ENCODE measurements at regions not wholly inside any gene's neighbourhood (a gene's known extent, or its start where the extent isn't known, plus 50 kb on each side); places are given as distances from the start of the nearest gene placed in this dataset.

DNA sequence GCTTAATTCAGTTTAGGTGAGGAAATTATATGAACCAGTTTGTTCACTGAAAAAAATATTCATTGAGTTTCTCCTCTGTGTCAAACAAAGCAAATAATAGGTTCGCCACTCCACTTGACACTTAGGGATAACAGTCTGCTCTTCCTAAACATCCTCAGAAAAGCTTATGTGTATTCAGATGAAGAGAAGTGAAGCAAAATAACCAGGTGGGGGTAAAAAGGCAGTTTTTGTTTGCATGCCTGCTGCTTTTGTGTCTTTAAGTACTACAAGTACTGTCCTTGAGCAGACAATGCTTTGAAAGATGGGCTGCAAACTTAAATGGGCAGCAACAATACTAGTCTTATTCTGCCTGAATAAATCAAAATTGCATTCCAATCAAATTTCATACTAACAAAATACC, 910.7 kb upstream of the MDGA2 start:
- H3K27ac ChIP-seq (ENCODE audit: low read depth, low read length): no peak overlapping the region
- H3K27me3 ChIP-seq (ENCODE audit: insufficient read depth, low read length): no peaks in the 10 kb centered on the region
- H4K12ac ChIP-seq (ENCODE audit: low read depth, low read length): no peak overlapping the region
- H3K79me1 ChIP-seq (ENCODE audit: low read length): no peaks in the 10 kb centered on the region
- H4K91ac ChIP-seq (ENCODE audit: low read depth, low read length): no peak overlapping the region
- no peak overlapping the region for H3K18ac ChIP-seq (ENCODE audit: low read length)
- WGBS (ENCODE audit: extremely low coverage, insufficient coverage, insufficient read length): no CpG with 5 or more reads among the region's 1 CpG
- no peaks in the 10 kb centered on the region for H3K79me2 ChIP-seq (ENCODE audit: control insufficient read depth, insufficient read depth, low read length, poor library complexity)
- no peak overlapping the region for H2AFZ ChIP-seq (ENCODE audit: insufficient read depth, low read length, poor library complexity)
- DNase-seq: no peak
- no peak overlapping the region for H3K23ac ChIP-seq (ENCODE audit: low read length)
- H3K36me3 ChIP-seq (ENCODE audit: control insufficient read depth in 1 of 2, insufficient read depth in 2 of 2, low read length in 2 of 2): no peaks in the 10 kb centered on the region
- H3K4me3 ChIP-seq (ENCODE audit: low read depth, low read length): no peak overlapping the region
- H3K4ac ChIP-seq (ENCODE audit: low read depth, low read length): no peak overlapping the region
- no peak overlapping the region for H4K8ac ChIP-seq (ENCODE audit: low read depth, low read length)
- H3K9me3 ChIP-seq (ENCODE audit: insufficient read depth, low read depth, low read length): no peaks in the 10 kb centered on the region
- H2BK120ac ChIP-seq (ENCODE audit: insufficient read depth, low read length, poor library complexity): no peak overlapping the region
- no peaks in the 10 kb centered on the region for H3K4me1 ChIP-seq (ENCODE audit: control insufficient read depth in 1 of 2, insufficient read depth in 2 of 2, low read length in 2 of 2)
- no peak overlapping the region for H2BK5ac ChIP-seq (ENCODE audit: low read depth, low read length, poor library complexity)
- H2BK12ac ChIP-seq (ENCODE audit: low read length): no peak overlapping the region
- no peak overlapping the region for H2AK5ac ChIP-seq (ENCODE audit: low read length)
- no peak overlapping the region for H3K14ac ChIP-seq (ENCODE audit: low read length)
- H3K9ac ChIP-seq (ENCODE audit: low read length): no peak overlapping the region
- no peak overlapping the region for H3K4me2 ChIP-seq (ENCODE audit: low read length)

DNA sequence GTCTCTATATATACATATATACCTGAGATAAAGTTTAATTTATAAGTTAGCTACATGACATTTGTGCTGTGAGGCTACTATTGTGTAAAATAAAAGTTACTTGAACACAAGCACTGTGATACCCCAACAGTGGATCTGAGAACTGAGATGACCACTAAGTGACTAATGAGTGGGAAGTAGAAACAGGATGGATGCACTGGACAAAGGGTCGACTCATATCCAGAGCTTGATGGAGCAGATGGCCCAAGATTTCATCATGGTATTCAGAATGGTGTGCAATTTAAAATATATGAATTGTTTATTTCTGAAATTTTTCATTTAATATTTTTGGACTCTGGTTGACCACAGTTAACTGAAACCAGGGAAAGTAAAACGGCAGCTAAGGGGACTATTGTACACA, 908.6 kb upstream of the MDGA2 start:
- DNase-seq: no peak
- no CpG with 5 or more reads among the region's 2 CpGs for WGBS (ENCODE audit: extremely low coverage, insufficient coverage, insufficient read length)
- Histone ChIP-seq H4K12ac (ENCODE audit: low read depth, low read length) (no peak overlapping the region), H3K79me1 (ENCODE audit: low read length) (no peaks in the 10 kb centered on the region), H3K79me2 (ENCODE audit: control insufficient read depth, insufficient read depth, low read length, poor library complexity) (no peaks in the 10 kb centered on the region), H3K4me2 (ENCODE audit: low read length) (no peak overlapping the region), H3K27me3 (ENCODE audit: insufficient read depth, low read length) (no peaks in the 10 kb centered on the region), H2AFZ (ENCODE audit: insufficient read depth, low read length, poor library complexity) (no peak overlapping the region), H3K9ac (ENCODE audit: low read length) (no peak overlapping the region), H4K8ac (ENCODE audit: low read depth, low read length) (no peak overlapping the region), H3K27ac (ENCODE audit: low read depth, low read length) (no peak overlapping the region), H2BK12ac (ENCODE audit: low read length) (no peak overlapping the region), H3K4me3 (ENCODE audit: low read depth, low read length) (no peak overlapping the region), H3K23ac (ENCODE audit: low read length) (no peak overlapping the region), H4K91ac (ENCODE audit: low read depth, low read length) (no peak overlapping the region), H3K4me1 (ENCODE audit: control insufficient read depth in 1 of 2, insufficient read depth in 2 of 2, low read length in 2 of 2) (no peaks in the 10 kb centered on the region), H3K4ac (ENCODE audit: low read depth, low read length) (no peak overlapping the region), H3K14ac (ENCODE audit: low read length) (no peak overlapping the region), H2BK5ac (ENCODE audit: low read depth, low read length, poor library complexity) (no peak overlapping the region), H3K36me3 (ENCODE audit: control insufficient read depth in 1 of 2, insufficient read depth in 2 of 2, low read length in 2 of 2) (no peaks in the 10 kb centered on the region), H3K9me3 (ENCODE audit: insufficient read depth, low read depth, low read length) (no peaks in the 10 kb centered on the region), H2AK5ac (ENCODE audit: low read length) (no peak overlapping the region), H2BK120ac (ENCODE audit: insufficient read depth, low read length, poor library complexity) (no peak overlapping the region), H3K18ac (ENCODE audit: low read length) (no peak overlapping the region)

GRCh38 chr14:48582938-48583337, 907.5 kb upstream of the MDGA2 start:
- no peak overlapping the region for H4K91ac ChIP-seq (ENCODE audit: low read depth, low read length)
- H3K14ac ChIP-seq (ENCODE audit: low read length): no peak overlapping the region
- H3K79me1 ChIP-seq (ENCODE audit: low read length): no peaks in the 10 kb centered on the region
- H3K4me1 ChIP-seq (ENCODE audit: control insufficient read depth in 1 of 2, insufficient read depth in 2 of 2, low read length in 2 of 2): no peaks in the 10 kb centered on the region
- H3K9ac ChIP-seq (ENCODE audit: low read length): no peak overlapping the region
- no peak overlapping the region for H3K4ac ChIP-seq (ENCODE audit: low read depth, low read length)
- no peak overlapping the region for H2BK5ac ChIP-seq (ENCODE audit: low read depth, low read length, poor library complexity)
- H2AK5ac ChIP-seq (ENCODE audit: low read length): no peak overlapping the region
- H3K36me3 ChIP-seq (ENCODE audit: control insufficient read depth in 1 of 2, insufficient read depth in 2 of 2, low read length in 2 of 2): no peaks in the 10 kb centered on the region
- no peak overlapping the region for H3K27ac ChIP-seq (ENCODE audit: low read depth, low read length)
- H2AFZ ChIP-seq (ENCODE audit: insufficient read depth, low read length, poor library complexity): no peak overlapping the region
- no peak overlapping the region for H3K4me2 ChIP-seq (ENCODE audit: low read length)
- no peak overlapping the region for H2BK12ac ChIP-seq (ENCODE audit: low read length)
- no peak overlapping the region for H2BK120ac ChIP-seq (ENCODE audit: insufficient read depth, low read length, poor library complexity)
- H4K8ac ChIP-seq (ENCODE audit: low read depth, low read length): no peak overlapping the region
- no peak overlapping the region for H4K12ac ChIP-seq (ENCODE audit: low read depth, low read length)
- H3K79me2 ChIP-seq (ENCODE audit: control insufficient read depth, insufficient read depth, low read length, poor library complexity): no peaks in the 10 kb centered on the region
- H3K23ac ChIP-seq (ENCODE audit: low read length): no peak overlapping the region
- no peaks in the 10 kb centered on the region for H3K27me3 ChIP-seq (ENCODE audit: insufficient read depth, low read length)
- H3K18ac ChIP-seq (ENCODE audit: low read length): no peak overlapping the region
- DNase-seq: no peak
- H3K4me3 ChIP-seq (ENCODE audit: low read depth, low read length): no peak overlapping the region
- no peaks in the 10 kb centered on the region for H3K9me3 ChIP-seq (ENCODE audit: insufficient read depth, low read depth, low read length)
- no CpG with 5 or more reads among the region's 2 CpGs for WGBS (ENCODE audit: extremely low coverage, insufficient coverage, insufficient read length)

DNA sequence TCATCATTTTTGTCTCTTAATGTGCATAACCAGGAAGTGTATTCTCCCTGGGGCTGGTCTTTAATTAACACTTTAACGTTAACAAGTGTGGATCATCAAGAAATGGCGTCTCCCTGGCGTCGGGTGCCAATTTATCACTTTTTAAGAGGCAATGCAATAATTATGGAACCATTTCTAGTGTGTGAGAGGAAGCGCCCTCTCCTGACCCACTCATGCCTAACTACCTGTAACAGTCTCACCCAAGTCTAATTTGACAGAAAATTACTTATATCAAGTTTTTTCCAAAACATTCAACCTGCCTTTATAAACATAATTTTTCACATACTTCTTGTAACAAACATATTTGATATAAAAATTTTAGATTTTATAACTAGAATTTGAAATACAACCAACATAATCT, 905.3 kb upstream of the MDGA2 start:
- H3K79me2 ChIP-seq (ENCODE audit: control insufficient read depth, insufficient read depth, low read length, poor library complexity): no peaks in the 10 kb centered on the region
- no peak overlapping the region for H2AFZ ChIP-seq (ENCODE audit: insufficient read depth, low read length, poor library complexity)
- H3K4me2 ChIP-seq (ENCODE audit: low read length): no peak overlapping the region
- no peak for DNase-seq
- no peaks in the 10 kb centered on the region for H3K4me1 ChIP-seq (ENCODE audit: control insufficient read depth in 1 of 2, insufficient read depth in 2 of 2, low read length in 2 of 2)
- H3K9ac ChIP-seq (ENCODE audit: low read length): no peak overlapping the region
- H3K79me1 ChIP-seq (ENCODE audit: low read length): no peaks in the 10 kb centered on the region
- H3K27me3 ChIP-seq (ENCODE audit: insufficient read depth, low read length): no peaks in the 10 kb centered on the region
- H3K23ac ChIP-seq (ENCODE audit: low read length): no peak overlapping the region
- H4K8ac ChIP-seq (ENCODE audit: low read depth, low read length): no peak overlapping the region
- H3K9me3 ChIP-seq (ENCODE audit: insufficient read depth, low read depth, low read length): peaks cover 2% of the 10 kb centered on the region
- H2AK5ac ChIP-seq (ENCODE audit: low read length): no peak overlapping the region
- no peak overlapping the region for H3K4me3 ChIP-seq (ENCODE audit: low read depth, low read length)
- H3K14ac ChIP-seq (ENCODE audit: low read length): no peak overlapping the region
- no peaks in the 10 kb centered on the region for H3K36me3 ChIP-seq (ENCODE audit: control insufficient read depth in 1 of 2, insufficient read depth in 2 of 2, low read length in 2 of 2)
- H4K91ac ChIP-seq (ENCODE audit: low read depth, low read length): no peak overlapping the region
- H3K18ac ChIP-seq (ENCODE audit: low read length): no peak overlapping the region
- no peak overlapping the region for H3K27ac ChIP-seq (ENCODE audit: low read depth, low read length)
- no CpG with 5 or more reads among the region's 5 CpGs for WGBS (ENCODE audit: extremely low coverage, insufficient coverage, insufficient read length)
- no peak overlapping the region for H2BK120ac ChIP-seq (ENCODE audit: insufficient read depth, low read length, poor library complexity)
- H2BK12ac ChIP-seq (ENCODE audit: low read length): no peak overlapping the region
- no peak overlapping the region for H4K12ac ChIP-seq (ENCODE audit: low read depth, low read length)
- H3K4ac ChIP-seq (ENCODE audit: low read depth, low read length): no peak overlapping the region
- no peak overlapping the region for H2BK5ac ChIP-seq (ENCODE audit: low read depth, low read length, poor library complexity)
